NCI-H146 (cell line): ENCODE measurements at regions not wholly inside any gene's neighbourhood (a gene's known extent, or its start where the extent isn't known, plus 50 kb on each side); places are given as distances from the start of the nearest gene placed in this dataset.
"Not testable (repeated sequence)": the region's sequence is repeated elsewhere in the genome, so short reads cannot be mapped to it uniquely, and the experiment has no call there.

Experiments used
- DNase-seq: peaks from one replicate; lab custom pipeline; 2025; lab: John Stamatoyannopoulos, UW

DNA sequence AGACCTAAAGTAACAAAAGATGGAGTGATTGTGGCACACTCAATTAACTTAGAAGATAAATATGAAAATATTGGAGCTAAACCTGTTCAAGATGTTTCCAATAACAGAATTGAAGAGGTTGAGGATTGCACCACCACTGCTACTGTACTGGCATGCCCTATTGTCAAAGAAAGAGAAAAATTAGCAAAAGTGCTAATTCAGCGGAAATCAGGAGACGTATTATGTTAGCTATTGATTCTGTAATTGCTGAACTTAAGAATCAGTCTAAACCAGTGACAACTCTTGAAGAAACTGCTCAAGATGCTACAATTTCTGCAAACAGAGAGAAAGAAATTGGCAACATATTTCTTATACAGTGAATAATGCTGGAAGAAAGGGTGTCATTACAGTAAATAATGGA, 754.4 kb downstream of the CDH18 start:
- no peak for DNase-seq

DNA sequence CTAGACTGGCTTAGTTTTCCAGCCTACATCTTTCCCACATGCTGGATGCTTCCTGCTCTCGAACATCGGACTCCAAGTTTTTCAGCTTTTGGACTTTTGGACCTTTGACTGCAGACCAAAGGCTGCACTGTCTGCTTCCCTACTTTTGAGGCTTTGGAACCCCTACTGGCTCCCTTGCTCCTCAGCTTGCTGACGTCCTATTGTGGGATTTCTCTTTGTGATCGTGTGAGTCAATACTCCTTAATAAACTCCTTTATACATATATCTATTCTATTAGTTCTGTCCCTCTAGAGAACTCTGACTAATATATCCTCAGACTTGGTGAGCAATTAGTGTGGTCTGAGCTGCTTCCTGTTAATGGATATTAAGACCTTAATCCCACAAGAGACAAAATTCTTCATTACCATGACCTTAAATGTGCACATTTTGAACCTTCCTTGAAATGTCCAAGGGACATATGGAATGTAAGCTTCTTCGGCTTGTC, 752.9 kb downstream of the CDH18 start:
- no peak for DNase-seq

- no peak for DNase-seq
Observed at GRCh38 chr5:19240170-19240569, 747.8 kb downstream of the CDH18 start.

DNA sequence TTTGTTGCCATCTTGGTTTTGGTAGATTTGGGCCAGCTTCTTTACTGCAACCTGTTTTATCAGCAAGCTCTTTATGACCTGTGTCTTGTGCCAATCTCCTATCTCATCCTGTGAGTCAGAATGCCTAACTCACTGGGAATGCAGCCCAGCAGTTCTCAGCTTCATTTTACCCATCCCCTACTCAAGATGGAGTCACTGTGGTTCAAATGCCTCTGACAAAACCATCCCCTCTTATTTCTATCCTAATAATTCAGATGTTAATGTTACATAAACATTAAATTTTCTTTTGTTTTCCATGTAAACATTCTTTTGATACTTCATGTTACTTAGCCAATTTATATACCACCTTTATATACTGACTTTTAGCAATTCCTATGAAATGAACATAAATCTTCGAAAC, 746.3 kb downstream of the CDH18 start:
- DNase-seq, result no peak

DNA sequence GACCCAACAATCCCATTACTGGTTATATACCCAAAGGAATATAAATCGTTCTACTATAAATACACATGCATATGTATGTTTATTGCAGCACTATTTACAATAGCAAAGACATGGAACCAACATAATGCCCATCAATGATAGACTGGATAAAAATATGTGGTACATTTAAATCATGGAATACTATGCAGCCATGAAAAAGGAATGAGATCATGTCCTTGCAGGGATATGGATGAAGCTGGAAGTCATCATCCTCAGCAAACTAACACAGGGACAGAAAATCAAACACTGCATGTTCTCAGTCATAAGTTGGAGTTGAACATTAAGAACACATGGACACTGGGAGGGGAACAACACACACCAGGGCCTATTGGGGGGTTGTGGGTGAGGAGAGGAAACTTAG, 741.8 kb downstream of the CDH18 start:
- DNase-seq, result not testable (repeated sequence)

DNA sequence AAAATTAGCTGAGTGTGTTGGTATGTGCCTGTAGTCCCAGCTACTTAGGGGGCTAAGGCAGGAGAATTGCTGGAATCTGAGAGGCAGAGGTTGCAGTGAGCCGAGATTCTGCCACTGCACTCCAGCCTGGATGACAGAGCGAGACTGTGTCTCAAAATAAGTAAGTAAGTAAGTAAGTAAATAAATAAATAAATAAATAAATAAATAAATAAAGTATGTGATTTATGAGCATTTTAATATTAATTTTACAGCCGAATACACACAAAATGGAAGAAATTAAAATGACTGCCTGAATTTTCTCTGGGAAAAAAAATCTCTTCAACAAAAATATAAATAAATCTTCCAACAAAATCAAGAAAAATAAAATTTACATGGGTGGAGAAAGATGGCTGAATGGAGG, 740.7 kb downstream of the CDH18 start:
- no peak for DNase-seq

DNA sequence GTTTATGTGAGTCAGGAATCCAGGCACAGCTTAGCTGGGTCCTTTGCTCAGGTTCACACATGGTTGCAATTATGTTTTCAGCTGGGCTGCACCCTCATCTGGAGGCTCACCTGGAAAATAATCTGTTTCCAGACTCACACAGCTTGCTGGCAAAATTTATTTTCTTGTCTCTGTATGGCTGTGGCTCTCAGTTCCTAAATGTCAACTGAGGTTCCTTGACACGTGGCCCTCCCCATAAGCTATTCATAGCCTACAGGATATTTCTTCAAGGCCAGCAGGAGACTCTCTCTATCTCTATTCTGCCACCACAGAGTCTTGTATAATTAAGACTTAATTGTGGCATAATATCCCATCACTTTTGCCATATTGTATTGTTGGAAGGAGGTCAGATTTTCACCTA, 732.0 kb downstream of the CDH18 start:
- DNase-seq, result no peak

- DNase-seq, result no peak
Observed at GRCh38 chr5:19258686-19259085, 729.3 kb downstream of the CDH18 start.

GRCh38 chr5:19261879-19262278, 726.1 kb downstream of the CDH18 start:
- no peak for DNase-seq

- DNase-seq, result no peak
Observed at GRCh38 chr5:19264821-19265220, 723.2 kb downstream of the CDH18 start.

- DNase-seq, result no peak
Observed at GRCh38 chr5:19266791-19267190, 721.2 kb downstream of the CDH18 start.

DNA sequence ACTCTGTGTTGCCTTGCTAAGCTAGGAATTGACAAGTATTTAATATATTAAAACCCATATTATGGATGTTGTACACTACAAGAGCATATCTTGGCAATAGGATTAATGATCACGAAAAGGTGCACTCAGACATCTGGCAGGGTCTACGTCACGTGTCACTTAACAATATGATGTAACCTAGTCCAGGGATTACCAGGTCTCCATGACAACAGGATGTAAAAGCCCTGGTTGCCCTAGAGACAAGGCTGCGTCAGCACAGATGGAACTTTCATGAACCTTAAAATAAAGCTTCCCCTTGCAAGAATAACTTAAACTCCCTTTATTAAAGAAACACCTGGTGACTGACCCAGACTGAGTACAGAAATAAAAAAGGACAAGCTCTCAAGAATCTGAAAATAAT, 717.8 kb downstream of the CDH18 start:
- DNase-seq, result no peak

DNA sequence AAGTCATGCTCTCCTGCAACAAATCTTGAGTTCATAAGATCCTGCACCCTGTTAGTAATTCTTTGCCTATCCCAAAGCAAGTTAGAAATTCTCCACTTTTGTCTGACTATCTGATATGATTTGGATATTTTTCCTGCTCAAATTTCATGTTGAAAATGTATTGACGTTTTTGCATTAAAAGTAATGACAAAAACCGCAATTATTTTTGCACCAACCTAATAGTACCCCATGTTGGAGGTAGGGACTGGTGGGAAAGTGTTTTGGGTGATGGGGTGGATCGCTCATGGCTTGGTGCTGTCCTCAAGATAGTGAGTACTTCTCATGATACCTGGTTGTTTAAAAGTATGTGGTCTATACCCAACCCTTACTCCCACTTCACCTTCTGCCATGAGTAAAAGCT, 713.4 kb downstream of the CDH18 start:
- DNase-seq, result no peak

GRCh38 chr5:19285286-19285685, 702.7 kb downstream of the CDH18 start:
- no peak for DNase-seq

DNA sequence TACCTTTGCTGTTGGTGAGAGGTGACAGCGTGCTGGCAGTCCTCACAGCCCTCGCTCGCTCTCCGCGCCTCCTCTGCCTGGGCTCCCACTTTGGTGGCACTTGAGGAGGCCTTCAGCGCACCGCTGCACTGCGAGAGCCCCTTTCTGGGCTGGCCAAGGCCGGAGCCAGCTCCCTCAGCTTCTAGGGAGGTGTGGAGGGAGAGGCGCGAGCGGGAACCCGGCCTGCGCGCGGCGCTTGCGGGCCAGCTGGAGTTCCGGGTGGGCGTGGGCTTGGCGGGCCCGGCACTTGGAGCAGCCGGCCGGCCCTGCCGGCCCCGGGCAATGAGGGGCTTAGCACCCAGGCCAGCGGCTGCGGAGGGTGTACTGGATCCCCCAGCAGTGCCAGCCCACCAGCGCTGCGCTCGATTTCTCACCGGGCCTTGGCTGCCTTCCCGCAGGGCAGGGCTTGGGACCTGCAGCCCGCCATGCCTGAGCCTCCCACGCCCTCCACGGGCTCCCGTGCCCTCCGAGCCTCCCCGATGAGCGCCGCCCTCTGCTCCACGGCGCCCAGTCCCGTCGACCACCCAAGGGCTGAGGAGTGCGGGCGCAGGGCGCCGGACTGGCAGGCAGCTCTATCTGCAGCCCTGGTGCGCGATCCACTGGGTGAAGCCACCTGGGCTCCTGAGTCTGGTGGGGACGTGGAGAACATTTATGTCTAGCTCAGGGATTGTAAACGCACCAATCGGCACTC, 700.3 kb downstream of the CDH18 start:
- not testable (repeated sequence) for DNase-seq

DNA sequence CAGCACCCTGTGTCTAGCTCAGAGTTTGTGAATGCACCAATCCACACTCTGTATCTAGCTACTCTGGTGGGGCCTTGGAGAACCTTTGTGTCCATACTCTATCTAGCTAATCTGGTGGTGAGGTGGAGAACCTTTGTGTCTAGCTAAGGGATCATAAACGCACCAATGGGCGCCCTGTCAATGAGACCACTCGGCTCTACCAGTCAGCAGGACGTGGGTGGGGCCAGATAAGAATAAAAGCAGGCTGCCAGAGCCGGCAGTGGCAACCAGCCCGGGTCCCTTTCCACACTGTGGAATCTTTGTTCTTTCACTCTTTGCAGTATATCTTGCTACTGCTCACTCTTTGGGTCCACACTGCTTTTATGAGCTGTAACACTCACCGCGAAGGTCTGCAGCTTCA, 699.7 kb downstream of the CDH18 start:
- not testable (repeated sequence) for DNase-seq

DNA sequence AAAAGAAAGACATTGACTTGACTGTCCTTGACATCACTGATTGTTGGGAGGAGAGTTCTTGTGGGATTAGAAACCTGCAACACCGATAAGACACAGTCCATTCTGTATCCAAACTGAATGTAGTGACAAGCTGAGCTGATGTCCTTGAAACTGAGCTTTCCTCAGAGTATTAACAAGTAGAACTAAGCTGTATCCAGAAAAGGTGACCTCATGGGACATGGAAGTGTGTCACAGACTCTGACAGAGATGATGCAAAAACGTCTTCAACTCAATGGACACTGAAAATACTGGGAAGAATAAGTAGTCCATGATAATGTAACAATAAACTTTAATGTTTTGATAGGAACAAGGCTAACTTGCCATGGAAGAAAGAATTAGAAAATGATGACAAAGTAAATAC, 690.1 kb downstream of the CDH18 start:
- DNase-seq, result no peak

DNA sequence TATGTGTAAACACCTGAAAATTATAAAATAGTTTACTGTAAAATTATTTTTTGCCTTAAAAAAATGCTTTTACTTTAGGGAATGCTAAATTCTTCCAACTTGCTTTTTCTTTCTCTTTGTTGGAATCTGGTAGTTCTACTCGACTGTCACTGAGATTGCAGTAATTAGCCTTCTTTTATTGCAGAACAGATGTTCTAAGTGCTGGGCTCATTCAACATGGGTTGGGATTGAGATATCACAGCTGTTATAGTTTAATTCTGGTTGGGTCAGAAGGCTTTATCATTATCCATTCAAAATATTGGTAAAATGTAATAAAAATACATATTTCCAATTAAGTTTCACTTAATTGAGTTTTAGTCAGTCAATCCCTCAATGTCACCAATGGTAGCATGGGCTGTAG, 686.7 kb downstream of the CDH18 start:
- DNase-seq, result no peak

- no peak for DNase-seq
Observed at GRCh38 chr5:19314840-19315239, 673.2 kb downstream of the CDH18 start.

- DNase-seq, result no peak
Observed at GRCh38 chr5:19319252-19319651, 668.7 kb downstream of the CDH18 start.

GRCh38 chr5:19322716-19323485, 665.1 kb downstream of the CDH18 start:
- DNase-seq, result no peak

- DNase-seq, result no peak
Observed at GRCh38 chr5:19334278-19334677, 653.7 kb downstream of the CDH18 start.

GRCh38 chr5:19342942-19343341, 645.1 kb downstream of the CDH18 start:
- no peak for DNase-seq

DNA sequence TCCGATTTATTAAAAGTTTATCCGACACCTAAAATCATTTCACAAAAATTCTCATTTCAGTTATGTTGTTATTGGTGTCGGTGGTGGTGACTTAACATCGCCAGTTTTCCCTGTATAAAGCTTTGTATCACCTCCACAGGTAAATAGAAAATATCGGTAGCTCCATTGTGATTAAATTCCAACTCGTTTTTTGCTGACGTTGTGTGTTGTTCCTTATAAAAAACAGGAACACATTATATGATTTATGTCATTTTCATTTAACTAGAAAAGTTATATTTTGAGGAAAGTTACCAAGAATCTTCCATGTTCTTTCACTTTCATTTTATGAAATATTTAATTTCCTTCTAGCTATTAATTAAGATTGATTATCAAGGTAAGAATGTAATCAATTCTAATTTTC, 635.9 kb downstream of the CDH18 start:
- no peak for DNase-seq
